GM23338 (cell line): ENCODE measurements at regions not wholly inside any gene's neighbourhood (a gene's known extent, or its start where the extent isn't known, plus 50 kb on each side); places are given as distances from the start of the nearest gene placed in this dataset.

Source experiments
- ATAC-seq: fragments of 200-7000 bp; cut with Tn5 transposase; 3 replicates; pipeline ENCODE4 v1.9.1; 2020
- DNase-seq: peaks from one replicate; pipeline ENCODE4 v3.0.0-alpha.2; 2015; ENCODE audit warnings: low spot score
- H2AFZ ChIP-seq: fragments of 200-600 bp; sonication (generic); 2 replicates; pipeline ENCODE4 v1.8.0; 2016; ENCODE audit warnings: antibody characterized with exemption, mild to moderate bottlenecking, moderate library complexity
- H3F3A ChIP-seq: fragments of 200-600 bp; sonication (generic); replicated peaks from 2 replicates; pipeline ENCODE4 v1.8.0; 2017; ENCODE audit warnings: antibody characterized with exemption, mixed run types, low read depth
- H3K27ac ChIP-seq: fragments of 200-600 bp; sonication (generic); 2 replicates; pipeline ENCODE4 v1.6.1; 2016; ENCODE audit warnings: low read depth
- H3K27me3 ChIP-seq: fragments of 200-600 bp; sonication (generic); 2 replicates; pipeline ENCODE4 v1.8.0; 2016; ENCODE audit warnings: mild to moderate bottlenecking, mixed run types, moderate library complexity; ENCODE audit not compliant: insufficient read depth
- H3K36me3 ChIP-seq: fragments of 200-600 bp; sonication (generic); 2 replicates; pipeline ENCODE4 v1.8.0; 2016; ENCODE audit warnings: mild to moderate bottlenecking; ENCODE audit not compliant: insufficient read depth
- H3K4me1 ChIP-seq: fragments of 200-600 bp; sonication (generic); 2 replicates; pipeline ENCODE4 v1.8.0; 2016; ENCODE audit warnings: mild to moderate bottlenecking, moderate library complexity; ENCODE audit not compliant: insufficient read depth
- H3K4me2 ChIP-seq: fragments of 200-600 bp; sonication (generic); 2 replicates; pipeline ENCODE4 v1.7.1; 2017; ENCODE audit warnings: mixed run types
- H3K4me3 ChIP-seq: fragments of 200-600 bp; sonication (generic); 2 replicates; pipeline ENCODE4 v1.6.1; 2016; ENCODE audit warnings: mixed run types
- H3K79me2 ChIP-seq: fragments of 200-600 bp; sonication (generic); replicated peaks from 2 replicates; pipeline ENCODE4 v1.8.0; 2017; ENCODE audit warnings: mild to moderate bottlenecking; ENCODE audit not compliant: insufficient read depth
- H3K9me2 ChIP-seq: fragments of 200-600 bp; sonication (generic); 2 replicates; pipeline ENCODE4 v1.8.0; 2017; ENCODE audit not compliant: insufficient read depth
- H4K20me1 ChIP-seq: fragments of 200-600 bp; sonication (generic); replicated peaks from 2 replicates; pipeline ENCODE4 v1.8.0; 2017; ENCODE audit warnings: mild to moderate bottlenecking; ENCODE audit not compliant: insufficient read depth
- H3K27ac Mint-ChIP-seq: 2 replicates; pipeline ENCODE4 v1.8.0; 2020; ENCODE audit warnings: inconsistent platforms, mild to moderate bottlenecking, moderate library complexity, mixed read lengths
- H3K27me3 Mint-ChIP-seq: 3 replicates; pipeline ENCODE4 v1.8.0; 2022; ENCODE audit warnings: low read depth, mild to moderate bottlenecking, moderate library complexity, mixed read lengths, inconsistent platforms; ENCODE audit not compliant: insufficient read depth, poor library complexity
- H3K36me3 Mint-ChIP-seq: 3 replicates; pipeline ENCODE4 v1.8.0; 2021; ENCODE audit warnings: low read depth, mild to moderate bottlenecking, inconsistent platforms, moderate library complexity, mixed read lengths
- H3K4me1 Mint-ChIP-seq: 3 replicates; pipeline ENCODE4 v1.8.0; 2020; ENCODE audit warnings: mild to moderate bottlenecking, inconsistent platforms, mixed read lengths
- H3K4me3 Mint-ChIP-seq: 3 replicates; pipeline ENCODE4 v1.8.0; 2021; ENCODE audit warnings: moderate library complexity, mild to moderate bottlenecking, inconsistent platforms, mixed read lengths
- H3K9me3 Mint-ChIP-seq: 3 replicates; pipeline ENCODE4 v1.8.0; 2020; ENCODE audit warnings: moderate library complexity, mild to moderate bottlenecking, inconsistent platforms, mixed read lengths
- CREB1 ChIP-seq: fragments of 250-450 bp; sonication (Bioruptor Pico); IDR thresholded peaks from 2 replicates; pipeline ENCODE4 v1.5.0; 2020; ENCODE audit warnings: low read depth, mild to moderate bottlenecking, moderate library complexity
- EZH2phosphoT487 ChIP-seq: fragments of 200-600 bp; sonication (generic); IDR thresholded peaks from one replicate; pipeline ENCODE4 v1.8.1; 2018; ENCODE audit warnings: antibody characterized with exemption; ENCODE audit not compliant: unreplicated experiment
- JUNB ChIP-seq: IDR thresholded peaks from one replicate; pipeline ENCODE4 v1.6.1; 2016; ENCODE audit warnings: antibody characterized with exemption; ENCODE audit not compliant: unreplicated experiment
- POLR2AphosphoS5 ChIP-seq: IDR thresholded peaks from 2 replicates; pipeline ENCODE4 v1.6.1; 2016; ENCODE audit warnings: antibody characterized with exemption, low read depth
- ZNF114 ChIP-seq: fragments of 250-450 bp; sonication (Bioruptor Pico); IDR thresholded peaks from 2 replicates; pipeline ENCODE4 v1.5.0; 2020; ENCODE audit warnings: mild to moderate bottlenecking, moderate library complexity
- ZNF331 ChIP-seq: fragments of 250-450 bp; sonication (Bioruptor Pico); IDR thresholded peaks from 2 replicates; pipeline ENCODE4 v1.5.0; 2020; ENCODE audit warnings: low read depth, mild to moderate bottlenecking, moderate library complexity
- TF ChIP-seq, protein P1 (sequence below), 2 experiments: fragments of 200-600 bp in 1 of 2; sonication (generic) in 1 of 2; conservative IDR thresholded peaks; 2 replicates each; pipeline versions ENCODE4 v1.5.1 to v1.6.1; 2016 to 2017; ENCODE audit warnings: antibody characterized with exemption in 2 of 2, low read depth in 2 of 2, mild to moderate bottlenecking in 2 of 2, moderate library complexity in 1 of 2
- TF ChIP-seq, protein P2 (sequence below): IDR thresholded peaks from one replicate; pipeline ENCODE4 v1.6.1; 2018; ENCODE audit warnings: antibody characterized with exemption; ENCODE audit not compliant: unreplicated experiment

DNA sequence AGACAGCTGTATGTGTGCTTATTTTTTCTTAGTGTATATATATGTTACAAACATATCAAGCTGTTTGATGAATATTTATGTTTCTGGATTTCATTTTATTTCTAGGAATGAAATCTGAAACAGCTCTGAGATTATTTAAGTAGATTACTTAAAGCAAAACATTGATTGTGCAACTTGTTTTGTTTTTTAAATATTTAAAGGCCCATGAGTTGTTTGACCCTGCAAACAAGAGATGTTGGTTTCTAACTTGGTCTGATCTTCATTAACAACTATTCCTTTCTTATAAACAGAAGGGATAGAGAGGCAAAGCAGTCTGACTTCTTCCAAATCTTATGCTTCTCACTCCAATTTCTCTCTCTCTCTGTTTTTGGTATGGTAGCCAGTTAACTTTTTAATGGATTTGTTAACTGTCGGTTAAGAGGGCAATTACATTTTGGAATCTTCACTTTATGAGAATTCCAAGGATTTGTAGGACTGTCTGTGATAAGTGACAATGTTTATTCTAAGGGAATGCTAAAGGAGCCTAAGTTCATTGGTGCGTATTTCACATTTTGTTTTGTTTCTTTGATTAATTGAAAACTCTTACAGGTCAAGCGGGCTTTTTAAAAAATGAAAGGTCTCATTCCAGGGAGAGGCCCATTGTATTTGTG is 102.6 kb upstream of the HMGA2 start:
- Mint-ChIP-seq H3K36me3 (no peaks in the 10 kb centered on the region), H3K4me1 (peaks cover 19% of the 10 kb centered on the region), H3K27ac (no peak overlapping the region), H3K27me3 (peaks cover 3% of the 10 kb centered on the region), H3K4me3 (no peak overlapping the region), H3K9me3 (no peaks in the 10 kb centered on the region)
- Histone ChIP-seq H3K27me3 (no peaks in the 10 kb centered on the region), H4K20me1 (no peaks in the 10 kb centered on the region), H3K4me2 (no peak overlapping the region), H3K27ac (no peak overlapping the region), H3K4me1 (0 out of 2 replicates have a peak, but pooled peaks cover 12% of the 10 kb centered on the region), H3K36me3 (no peaks in the 10 kb centered on the region), H3K9me2 (no peaks in the 10 kb centered on the region; the same call in 1 of the 2 replicates), H2AFZ (no peak overlapping the region), H3K4me3 (no peak overlapping the region), H3F3A (no peaks in the 10 kb centered on the region), H3K79me2 (no peaks in the 10 kb centered on the region)
- DNase-seq, result no peak
- no peak for ATAC-seq
- TF ChIP-seq, protein P1, sequence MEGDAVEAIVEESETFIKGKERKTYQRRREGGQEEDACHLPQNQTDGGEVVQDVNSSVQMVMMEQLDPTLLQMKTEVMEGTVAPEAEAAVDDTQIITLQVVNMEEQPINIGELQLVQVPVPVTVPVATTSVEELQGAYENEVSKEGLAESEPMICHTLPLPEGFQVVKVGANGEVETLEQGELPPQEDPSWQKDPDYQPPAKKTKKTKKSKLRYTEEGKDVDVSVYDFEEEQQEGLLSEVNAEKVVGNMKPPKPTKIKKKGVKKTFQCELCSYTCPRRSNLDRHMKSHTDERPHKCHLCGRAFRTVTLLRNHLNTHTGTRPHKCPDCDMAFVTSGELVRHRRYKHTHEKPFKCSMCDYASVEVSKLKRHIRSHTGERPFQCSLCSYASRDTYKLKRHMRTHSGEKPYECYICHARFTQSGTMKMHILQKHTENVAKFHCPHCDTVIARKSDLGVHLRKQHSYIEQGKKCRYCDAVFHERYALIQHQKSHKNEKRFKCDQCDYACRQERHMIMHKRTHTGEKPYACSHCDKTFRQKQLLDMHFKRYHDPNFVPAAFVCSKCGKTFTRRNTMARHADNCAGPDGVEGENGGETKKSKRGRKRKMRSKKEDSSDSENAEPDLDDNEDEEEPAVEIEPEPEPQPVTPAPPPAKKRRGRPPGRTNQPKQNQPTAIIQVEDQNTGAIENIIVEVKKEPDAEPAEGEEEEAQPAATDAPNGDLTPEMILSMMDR (conservative IDR thresholded peaks at IDR 0.05; ENCODE audit: low read depth in 2 of 2), result no peak
- TF ChIP-seq ZNF114 (CRISPR knock-in tag) (no peak), EZH2phosphoT487 (no peak), CREB1 (CRISPR knock-in tag) (no peak), JUNB (no peak)
- TF ChIP-seq, protein P2, sequence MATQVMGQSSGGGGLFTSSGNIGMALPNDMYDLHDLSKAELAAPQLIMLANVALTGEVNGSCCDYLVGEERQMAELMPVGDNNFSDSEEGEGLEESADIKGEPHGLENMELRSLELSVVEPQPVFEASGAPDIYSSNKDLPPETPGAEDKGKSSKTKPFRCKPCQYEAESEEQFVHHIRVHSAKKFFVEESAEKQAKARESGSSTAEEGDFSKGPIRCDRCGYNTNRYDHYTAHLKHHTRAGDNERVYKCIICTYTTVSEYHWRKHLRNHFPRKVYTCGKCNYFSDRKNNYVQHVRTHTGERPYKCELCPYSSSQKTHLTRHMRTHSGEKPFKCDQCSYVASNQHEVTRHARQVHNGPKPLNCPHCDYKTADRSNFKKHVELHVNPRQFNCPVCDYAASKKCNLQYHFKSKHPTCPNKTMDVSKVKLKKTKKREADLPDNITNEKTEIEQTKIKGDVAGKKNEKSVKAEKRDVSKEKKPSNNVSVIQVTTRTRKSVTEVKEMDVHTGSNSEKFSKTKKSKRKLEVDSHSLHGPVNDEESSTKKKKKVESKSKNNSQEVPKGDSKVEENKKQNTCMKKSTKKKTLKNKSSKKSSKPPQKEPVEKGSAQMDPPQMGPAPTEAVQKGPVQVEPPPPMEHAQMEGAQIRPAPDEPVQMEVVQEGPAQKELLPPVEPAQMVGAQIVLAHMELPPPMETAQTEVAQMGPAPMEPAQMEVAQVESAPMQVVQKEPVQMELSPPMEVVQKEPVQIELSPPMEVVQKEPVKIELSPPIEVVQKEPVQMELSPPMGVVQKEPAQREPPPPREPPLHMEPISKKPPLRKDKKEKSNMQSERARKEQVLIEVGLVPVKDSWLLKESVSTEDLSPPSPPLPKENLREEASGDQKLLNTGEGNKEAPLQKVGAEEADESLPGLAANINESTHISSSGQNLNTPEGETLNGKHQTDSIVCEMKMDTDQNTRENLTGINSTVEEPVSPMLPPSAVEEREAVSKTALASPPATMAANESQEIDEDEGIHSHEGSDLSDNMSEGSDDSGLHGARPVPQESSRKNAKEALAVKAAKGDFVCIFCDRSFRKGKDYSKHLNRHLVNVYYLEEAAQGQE, result no peak

DNA sequence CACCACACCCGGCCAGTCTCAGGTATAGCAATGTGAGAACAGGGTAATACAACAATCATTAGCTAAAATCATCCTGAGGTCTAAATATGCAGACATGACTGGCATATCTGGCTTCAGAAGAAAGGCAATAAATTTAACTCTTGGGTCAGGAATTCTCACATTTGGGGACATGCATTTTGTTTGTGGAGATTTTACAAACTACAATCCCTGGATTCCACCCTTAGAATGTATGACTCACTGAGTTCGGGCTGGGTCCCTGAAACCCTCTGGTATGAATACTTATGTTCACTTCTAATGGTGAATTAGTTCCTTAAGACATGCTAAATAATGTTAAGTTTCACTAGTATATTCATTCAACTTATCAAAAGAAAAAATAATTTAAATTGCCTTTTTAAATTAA is 98.9 kb upstream of the HMGA2 start:
- Histone ChIP-seq H3K4me2 (no peak overlapping the region), H3K9me2 (no peaks in the 10 kb centered on the region), H3K27ac (no peak overlapping the region), H3K79me2 (no peaks in the 10 kb centered on the region), H2AFZ (no peak overlapping the region), H3K27me3 (peaks cover 31% of the 10 kb centered on the region), H3F3A (no peaks in the 10 kb centered on the region; the same call in 1 of the 2 replicates), H3K36me3 (no peaks in the 10 kb centered on the region), H4K20me1 (no peaks in the 10 kb centered on the region), H3K4me1 (peaks cover 18% of the 10 kb centered on the region; the same call in 1 of the 2 replicates), H3K4me3 (no peak overlapping the region)
- TF ChIP-seq ZNF331 (CRISPR knock-in tag) (no peak), JUNB (no peak), POLR2AphosphoS5 (no peak), CREB1 (CRISPR knock-in tag) (no peak)
- TF ChIP-seq, protein P1 (conservative IDR thresholded peaks at IDR 0.05; ENCODE audit: low read depth in 2 of 2), result no peak
- ATAC-seq (no peak), DNase-seq (no peak)
- Mint-ChIP-seq H3K4me1 (peaks cover 29% of the 10 kb centered on the region), H3K9me3 (no peaks in the 10 kb centered on the region), H3K36me3 (no peaks in the 10 kb centered on the region; the same call in 2 of the 3 replicates), H3K27me3 (peaks cover 20% of the 10 kb centered on the region), H3K27ac (no peak overlapping the region), H3K4me3 (no peak overlapping the region)
